PC-3 (cell line): ENCODE measurements at regions not wholly inside any gene's neighbourhood (a gene's known extent, or its start where the extent isn't known, plus 50 kb on each side); places are given as distances from the start of the nearest gene placed in this dataset.

Experiments
- ATAC-seq: fragments of 200-7000 bp; cut with Tn5 transposase; 2 replicates; pipeline ENCODE4 v1.9.1; 2020; ENCODE audit warnings: mild to moderate bottlenecking, moderate library complexity
- BruUV-seq: library from RNA; stranded (reverse); fragments of 400-500 nt; replicated peaks from 2 replicates; lab custom pipeline; 2021; lab: Mats Ljungman, UMichigan
- CTCF ChIA-PET: fragments of 300-600 bp; sonication (Branson Sonifier 250); formaldehyde crosslinking; loops from one replicate; lab custom pipeline; 2022; ENCODE audit warnings: antibody characterized with exemption; lab: Charles Lee
- POLR2A ChIA-PET: fragments of 300-600 bp; sonication (Branson Sonifier 250); formaldehyde crosslinking; loops from one replicate; lab custom pipeline; 2022; ENCODE audit warnings: antibody characterized with exemption; ENCODE audit not compliant: unreplicated experiment; lab: Charles Lee
- DNase-seq: peaks from one replicate; pipeline ENCODE4 v3.0.0-alpha.2; 2015
- H2AFZ ChIP-seq: fragments of 300-600 bp; sonication (generic); 2 replicates; pipeline ENCODE4 v1.6.0; 2016; ENCODE audit warnings: antibody characterized with exemption, low read length
- H3F3A ChIP-seq: fragments of 300-600 bp; sonication (generic); one replicate; pipeline ENCODE4 v1.6.0; 2017; ENCODE audit warnings: antibody characterized with exemption, low read length, control low read depth, mild to moderate bottlenecking; ENCODE audit not compliant: unreplicated experiment
- H3K27ac ChIP-seq: fragments of 300-600 bp; sonication (generic); 2 replicates; pipeline ENCODE4 v1.5.1; 2016; ENCODE audit warnings: mild to moderate bottlenecking, low read length
- H3K27me3 ChIP-seq: fragments of 300-600 bp; sonication (generic); 2 replicates; pipeline ENCODE4 v1.6.1; 2016; ENCODE audit warnings: low read length, mixed read lengths
- H3K36me3 ChIP-seq: fragments of 300-600 bp; sonication (generic); 2 replicates; pipeline ENCODE4 v1.6.1; 2016; ENCODE audit warnings: low read depth, mixed run types, low read length, mixed read lengths
- H3K4me1 ChIP-seq: fragments of 300-600 bp; sonication (generic); 2 replicates; pipeline ENCODE4 v1.5.1; 2016; ENCODE audit warnings: low read length; ENCODE audit not compliant: insufficient read depth
- H3K4me2 ChIP-seq: fragments of 300-600 bp; sonication (generic); 2 replicates; pipeline ENCODE4 v1.6.0; 2016; ENCODE audit warnings: low read length
- H3K4me3 ChIP-seq: fragments of 300-600 bp; sonication (generic); 2 replicates; pipeline ENCODE4 v1.5.1; 2016; ENCODE audit warnings: mild to moderate bottlenecking, low read length, mixed read lengths
- H3K79me2 ChIP-seq: fragments of 300-600 bp; sonication (generic); 2 replicates; pipeline ENCODE4 v1.6.1; 2017; ENCODE audit warnings: low read length, mixed read lengths
- H3K9ac ChIP-seq: fragments of 300-600 bp; sonication (generic); 2 replicates; pipeline ENCODE4 v1.6.0; 2016; ENCODE audit warnings: mild to moderate bottlenecking, low read length
- H3K9me2 ChIP-seq: fragments of 300-600 bp; sonication (generic); replicated peaks from 2 replicates; pipeline ENCODE4 v1.6.1; 2016; ENCODE audit warnings: mixed run types, low read length, mixed read lengths
- H3K9me3 ChIP-seq: fragments of 300-600 bp; sonication (generic); 2 replicates; pipeline ENCODE4 v1.6.1; 2016; ENCODE audit warnings: low read length, mixed read lengths
- H4K20me1 ChIP-seq: fragments of 300-600 bp; sonication (generic); 2 replicates; pipeline ENCODE4 v1.6.1; 2016; ENCODE audit warnings: low read length, mixed read lengths
- EZH2 ChIP-seq: fragments of 300-600 bp; sonication (generic); IDR thresholded peaks from one replicate; pipeline ENCODE4 v1.6.1; 2017; ENCODE audit warnings: antibody characterized with exemption, mild to moderate bottlenecking, low read length; ENCODE audit not compliant: unreplicated experiment
- EZH2phosphoT487 ChIP-seq: fragments of 300-600 bp; sonication (generic); IDR thresholded peaks from 2 replicates; pipeline ENCODE4 v1.6.1; 2018; ENCODE audit warnings: mild to moderate bottlenecking, antibody characterized with exemption, low read length, borderline replicate concordance
- intact Hi-C: fragments of 100-400 bp; cut with micrococcal nuclease; formaldehyde crosslinking; loops from 2 replicates; pipeline ENCODE4 v1.9.0; 2023
- TF ChIP-seq, protein P1 (sequence below): fragments of 300-600 bp; sonication (generic); conservative IDR thresholded peaks from 2 replicates; pipeline ENCODE4 v1.5.1; 2017; ENCODE audit warnings: antibody characterized with exemption, low read depth, mild to moderate bottlenecking, low read length

GRCh38 chr3:41137686-41138111 lies 61.6 kb upstream of the CTNNB1 start:
- ChIA-PET CTCF (interaction anchor here (0.6 kb wide), 1 partner anchor 819 kb away, joined by 3 read pairs; no protein-coding TSS in a partner anchor), POLR2A (no interaction called here)
- no peaks in the 10 kb centered on the region for H3K79me2 ChIP-seq
- peaks cover 20% of the 10 kb centered on the region for H3K4me1 ChIP-seq
- BruUV-seq: no TSS peak
- no peaks in the 10 kb centered on the region for H3K36me3 ChIP-seq
- H4K20me1 ChIP-seq: no peaks in the 10 kb centered on the region
- peak overlapping the region; percentile 24; the same call in 1 of the 2 replicates for H2AFZ ChIP-seq
- H3K4me3 ChIP-seq: no peak overlapping the region
- DNase-seq (peak; percentile 50), ATAC-seq (no peak)
- no peaks in the 10 kb centered on the region for H3K27me3 ChIP-seq
- peak overlapping the region; percentile 21 for H3K27ac ChIP-seq
- H3K9me3 ChIP-seq: no peaks in the 10 kb centered on the region
- H3K9ac ChIP-seq: no peak overlapping the region
- no peaks in the 10 kb centered on the region for H3K9me2 ChIP-seq
- H3F3A ChIP-seq: no peaks in the 10 kb centered on the region
- intact Hi-C loops: no loop called here
- TF ChIP-seq EZH2 (no peak), EZH2phosphoT487 (no peak)
- TF ChIP-seq, protein P1, sequence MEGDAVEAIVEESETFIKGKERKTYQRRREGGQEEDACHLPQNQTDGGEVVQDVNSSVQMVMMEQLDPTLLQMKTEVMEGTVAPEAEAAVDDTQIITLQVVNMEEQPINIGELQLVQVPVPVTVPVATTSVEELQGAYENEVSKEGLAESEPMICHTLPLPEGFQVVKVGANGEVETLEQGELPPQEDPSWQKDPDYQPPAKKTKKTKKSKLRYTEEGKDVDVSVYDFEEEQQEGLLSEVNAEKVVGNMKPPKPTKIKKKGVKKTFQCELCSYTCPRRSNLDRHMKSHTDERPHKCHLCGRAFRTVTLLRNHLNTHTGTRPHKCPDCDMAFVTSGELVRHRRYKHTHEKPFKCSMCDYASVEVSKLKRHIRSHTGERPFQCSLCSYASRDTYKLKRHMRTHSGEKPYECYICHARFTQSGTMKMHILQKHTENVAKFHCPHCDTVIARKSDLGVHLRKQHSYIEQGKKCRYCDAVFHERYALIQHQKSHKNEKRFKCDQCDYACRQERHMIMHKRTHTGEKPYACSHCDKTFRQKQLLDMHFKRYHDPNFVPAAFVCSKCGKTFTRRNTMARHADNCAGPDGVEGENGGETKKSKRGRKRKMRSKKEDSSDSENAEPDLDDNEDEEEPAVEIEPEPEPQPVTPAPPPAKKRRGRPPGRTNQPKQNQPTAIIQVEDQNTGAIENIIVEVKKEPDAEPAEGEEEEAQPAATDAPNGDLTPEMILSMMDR: no peak
- 0 out of 2 replicates have a peak overlapping the region, but pooled peaks have one; percentile 20 for H3K4me2 ChIP-seq

DNA sequence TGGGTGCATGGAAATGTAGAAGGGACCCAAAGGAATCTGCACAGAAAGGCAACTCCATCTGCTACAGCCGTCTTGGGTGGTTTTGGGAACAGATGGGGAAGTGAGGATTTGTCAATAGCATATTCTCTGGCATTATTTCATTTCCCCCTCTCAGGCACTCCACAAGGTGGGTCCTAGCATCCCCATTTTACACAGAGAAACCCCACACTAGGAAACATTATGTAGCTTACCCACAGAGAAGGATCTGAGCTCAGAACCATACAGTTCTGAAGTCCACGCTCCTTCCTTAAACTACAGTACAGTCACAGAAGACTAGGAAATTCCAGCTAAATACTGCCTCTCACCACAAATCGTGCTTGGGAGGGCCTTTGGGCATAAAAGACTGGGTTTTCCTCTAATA lies 61.2 kb upstream of the CTNNB1 start:
- Histone ChIP-seq H3K27ac (no peak overlapping the region), H4K20me1 (no peaks in the 10 kb centered on the region), H3K36me3 (no peaks in the 10 kb centered on the region), H3K9me2 (no peaks in the 10 kb centered on the region), H3K4me1 (peaks cover 17% of the 10 kb centered on the region), H3K79me2 (no peaks in the 10 kb centered on the region), H3K4me3 (no peak overlapping the region), H3K4me2 (0 out of 2 replicates have a peak overlapping the region, but pooled peaks have one; percentile 20), H3K9ac (no peak overlapping the region), H2AFZ (no peak overlapping the region), H3F3A (no peaks in the 10 kb centered on the region), H3K9me3 (no peaks in the 10 kb centered on the region), H3K27me3 (no peaks in the 10 kb centered on the region)
- intact Hi-C loops: no loop called here
- TF ChIP-seq EZH2phosphoT487 (no peak), EZH2 (no peak)
- TF ChIP-seq, protein P1: no peak
- BruUV-seq: no TSS peak
- ChIA-PET POLR2A (no interaction called here), CTCF (interaction anchor here (0.6 kb wide), 1 partner anchor 820 kb away, joined by 3 read pairs; no protein-coding TSS in a partner anchor)
- ATAC-seq: no peak
- DNase-seq: no peak

GRCh38 chr3:41138601-41139000 lies 60.7 kb upstream of the CTNNB1 start:
- no peak for TF ChIP-seq EZH2phosphoT487
- no peak for TF ChIP-seq EZH2
- TF ChIP-seq, protein P1: no peak
- Histone ChIP-seq H3K4me1 (peaks cover 13% of the 10 kb centered on the region), H3K4me2 (no peak overlapping the region), H3K9me3 (no peaks in the 10 kb centered on the region), H3K79me2 (no peaks in the 10 kb centered on the region), H2AFZ (no peak overlapping the region), H3K27ac (no peak overlapping the region), H3F3A (no peaks in the 10 kb centered on the region), H3K4me3 (no peak overlapping the region), H3K9ac (no peak overlapping the region), H4K20me1 (no peaks in the 10 kb centered on the region), H3K27me3 (no peaks in the 10 kb centered on the region), H3K9me2 (no peaks in the 10 kb centered on the region), H3K36me3 (no peaks in the 10 kb centered on the region)
- DNase-seq (no peak), ATAC-seq (no peak)
- CTCF ChIA-PET: no interaction called here
- no TSS peak for BruUV-seq
- POLR2A ChIA-PET: interaction anchor here (0.7 kb wide), 1 partner anchor 38 kb away, joined by 3 read pairs; no protein-coding TSS in a partner anchor
- intact Hi-C loops: no loop called here
